SU-DHL-6 (cell line): ENCODE measurements at regions not wholly inside any gene's neighbourhood (a gene's known extent, or its start where the extent isn't known, plus 50 kb on each side); places are given as distances from the start of the nearest gene placed in this dataset.

Source experiments
- H2AFZ ChIP-seq: fragments of 200-600 bp; sonication (generic); 2 replicates; pipeline ENCODE4 v1.6.1; 2014; ENCODE audit warnings: low read depth, mild to moderate bottlenecking, moderate library complexity, mixed read lengths, antibody characterized with exemption, low read length; ENCODE audit not compliant: severe bottlenecking
- H3F3A ChIP-seq: fragments of 200-600 bp; shearing (Covaris generic); 2 replicates; pipeline ENCODE4 v1.6.0; 2016; ENCODE audit warnings: antibody characterized with exemption, mild to moderate bottlenecking; ENCODE audit not compliant: insufficient read depth
- H3K27ac ChIP-seq: fragments of 200-600 bp; sonication (generic); 2 replicates; pipeline ENCODE4 v1.5.1; 2016; ENCODE audit warnings: low read depth, mild to moderate bottlenecking, low read length, moderate library complexity, mixed read lengths
- H3K27me3 ChIP-seq: fragments of 200-600 bp; sonication (generic), shearing (Covaris generic); 2 replicates; pipeline ENCODE4 v1.6.0; 2014; ENCODE audit warnings: mild to moderate bottlenecking, low read length
- H3K36me3 ChIP-seq: fragments of 200-600 bp; sonication (generic); 2 replicates; pipeline ENCODE4 v1.6.1; 2014; ENCODE audit warnings: mild to moderate bottlenecking, low read length, mixed read lengths
- H3K4me2 ChIP-seq: fragments of 300-600, 200-600 bp; shearing (Covaris generic), sonication (generic); 2 replicates; pipeline ENCODE4 v1.6.0; 2014; ENCODE audit warnings: low read length, low read depth, mild to moderate bottlenecking; ENCODE audit not compliant: poor library complexity, severe bottlenecking
- H3K4me3 ChIP-seq: fragments of 200-600 bp; sonication (generic); 2 replicates; pipeline ENCODE4 v1.5.1; 2014; ENCODE audit warnings: antibody characterized with exemption, low read length, mild to moderate bottlenecking, mixed read lengths; ENCODE audit not compliant: insufficient read depth, poor library complexity, severe bottlenecking
- H3K79me2 ChIP-seq: fragments of 200-600 bp; sonication (generic); 2 replicates; pipeline ENCODE4 v1.6.1; 2014; ENCODE audit warnings: mild to moderate bottlenecking, low read length, moderate library complexity; ENCODE audit not compliant: insufficient read depth
- H3K9ac ChIP-seq: fragments of 200-600 bp; sonication (generic); 2 replicates; pipeline ENCODE4 v1.7.0; 2014; ENCODE audit warnings: mild to moderate bottlenecking, low read length
- H3K9me2 ChIP-seq: fragments of 200-600 bp; sonication (generic); replicated peaks from 2 replicates; pipeline ENCODE4 v1.6.1; 2014; ENCODE audit warnings: low read length; ENCODE audit not compliant: insufficient read depth
- H3K9me3 ChIP-seq: fragments of 200-600 bp; sonication (generic); 2 replicates; pipeline ENCODE4 v1.6.1; 2014; ENCODE audit warnings: low read length, mixed read lengths; ENCODE audit not compliant: insufficient read depth
- H4K20me1 ChIP-seq: fragments of 200-600 bp; sonication (generic); 2 replicates; pipeline ENCODE4 v1.6.1; 2014; ENCODE audit warnings: low read depth, mild to moderate bottlenecking, antibody characterized with exemption, low read length, moderate library complexity, mixed read lengths
- EZH2phosphoT487 ChIP-seq: fragments of 200-600 bp; sonication (generic), shearing (Covaris generic); conservative IDR thresholded peaks from 2 replicates; pipeline ENCODE4 v1.6.1; 2018; ENCODE audit warnings: mild to moderate bottlenecking, antibody characterized with exemption, low read length, moderate library complexity, mixed read lengths
- TF ChIP-seq, protein P1 (sequence below): fragments of 200-600 bp; sonication (generic); IDR thresholded peaks from one replicate; pipeline ENCODE4 v1.5.1; 2017; ENCODE audit warnings: antibody characterized with exemption, mild to moderate bottlenecking, low read length, moderate library complexity; ENCODE audit not compliant: insufficient read depth, poor library complexity, severe bottlenecking

DNA sequence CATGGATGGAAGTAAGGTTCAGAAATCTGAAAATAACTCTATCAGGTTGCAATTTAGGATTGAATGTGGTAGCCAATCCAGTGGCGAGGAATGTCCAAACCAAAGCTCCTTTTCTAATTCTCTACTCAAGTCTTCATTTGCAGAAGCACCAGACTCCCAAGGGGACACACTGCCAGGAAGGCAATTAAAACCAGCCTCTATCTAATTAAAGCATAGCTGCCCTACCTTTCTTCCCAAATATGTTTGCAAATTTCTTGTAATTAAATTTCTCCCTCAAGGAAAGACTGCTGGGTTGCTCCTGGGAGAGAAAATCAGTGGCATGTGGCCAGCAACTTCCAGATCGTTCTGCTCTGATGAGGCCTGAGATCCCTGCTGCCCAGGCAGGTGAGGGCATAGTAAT is 153.4 kb upstream of the MCTP2 start:
- no peak overlapping the region for H3K9ac ChIP-seq
- no peaks in the 10 kb centered on the region for H3K9me2 ChIP-seq
- H3K4me2 ChIP-seq, result no peak overlapping the region
- H3K79me2 ChIP-seq, result no peaks in the 10 kb centered on the region
- H3F3A ChIP-seq, result no peaks in the 10 kb centered on the region
- no peaks in the 10 kb centered on the region for H3K27me3 ChIP-seq
- no peaks in the 10 kb centered on the region for H3K36me3 ChIP-seq
- H3K27ac ChIP-seq, result no peak overlapping the region
- H3K9me3 ChIP-seq, result no peaks in the 10 kb centered on the region
- H4K20me1 ChIP-seq, result no peaks in the 10 kb centered on the region
- H2AFZ ChIP-seq, result no peak overlapping the region
- TF ChIP-seq EZH2phosphoT487, result no peak
- TF ChIP-seq, protein P1, sequence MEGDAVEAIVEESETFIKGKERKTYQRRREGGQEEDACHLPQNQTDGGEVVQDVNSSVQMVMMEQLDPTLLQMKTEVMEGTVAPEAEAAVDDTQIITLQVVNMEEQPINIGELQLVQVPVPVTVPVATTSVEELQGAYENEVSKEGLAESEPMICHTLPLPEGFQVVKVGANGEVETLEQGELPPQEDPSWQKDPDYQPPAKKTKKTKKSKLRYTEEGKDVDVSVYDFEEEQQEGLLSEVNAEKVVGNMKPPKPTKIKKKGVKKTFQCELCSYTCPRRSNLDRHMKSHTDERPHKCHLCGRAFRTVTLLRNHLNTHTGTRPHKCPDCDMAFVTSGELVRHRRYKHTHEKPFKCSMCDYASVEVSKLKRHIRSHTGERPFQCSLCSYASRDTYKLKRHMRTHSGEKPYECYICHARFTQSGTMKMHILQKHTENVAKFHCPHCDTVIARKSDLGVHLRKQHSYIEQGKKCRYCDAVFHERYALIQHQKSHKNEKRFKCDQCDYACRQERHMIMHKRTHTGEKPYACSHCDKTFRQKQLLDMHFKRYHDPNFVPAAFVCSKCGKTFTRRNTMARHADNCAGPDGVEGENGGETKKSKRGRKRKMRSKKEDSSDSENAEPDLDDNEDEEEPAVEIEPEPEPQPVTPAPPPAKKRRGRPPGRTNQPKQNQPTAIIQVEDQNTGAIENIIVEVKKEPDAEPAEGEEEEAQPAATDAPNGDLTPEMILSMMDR, result no peak
- H3K4me3 ChIP-seq, result no peak overlapping the region

DNA sequence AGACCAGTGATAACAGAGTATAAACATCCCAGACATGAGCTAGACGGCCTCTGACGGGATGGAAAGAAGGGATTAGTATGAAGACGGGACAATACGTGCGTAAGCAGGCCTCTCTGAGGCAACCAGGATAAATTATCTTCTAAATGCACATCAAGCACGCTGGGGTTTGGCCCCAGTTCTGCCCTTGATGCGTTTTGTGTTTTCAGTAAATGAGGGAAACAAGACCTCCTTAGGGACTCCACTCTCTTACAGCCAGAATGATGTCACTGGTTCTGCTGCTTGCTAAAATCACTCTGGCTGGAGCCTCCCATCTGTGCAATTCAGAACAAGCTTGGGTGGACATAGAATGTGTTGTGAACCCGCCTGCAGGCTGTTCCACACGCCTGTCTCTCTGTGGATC is 156.0 kb upstream of the MCTP2 start:
- H3K9ac ChIP-seq, result no peak overlapping the region
- H3K27ac ChIP-seq, result no peak overlapping the region
- no peak overlapping the region for H3K4me2 ChIP-seq
- H3K9me2 ChIP-seq, result no peaks in the 10 kb centered on the region
- no peaks in the 10 kb centered on the region for H3F3A ChIP-seq
- H3K27me3 ChIP-seq, result no peaks in the 10 kb centered on the region
- H2AFZ ChIP-seq, result no peak overlapping the region
- no peaks in the 10 kb centered on the region for H3K9me3 ChIP-seq
- H4K20me1 ChIP-seq, result no peaks in the 10 kb centered on the region
- H3K79me2 ChIP-seq, result no peaks in the 10 kb centered on the region
- no peak overlapping the region for H3K4me3 ChIP-seq
- H3K36me3 ChIP-seq, result no peaks in the 10 kb centered on the region
- TF ChIP-seq, protein P1, result no peak
- no peak for TF ChIP-seq EZH2phosphoT487

DNA sequence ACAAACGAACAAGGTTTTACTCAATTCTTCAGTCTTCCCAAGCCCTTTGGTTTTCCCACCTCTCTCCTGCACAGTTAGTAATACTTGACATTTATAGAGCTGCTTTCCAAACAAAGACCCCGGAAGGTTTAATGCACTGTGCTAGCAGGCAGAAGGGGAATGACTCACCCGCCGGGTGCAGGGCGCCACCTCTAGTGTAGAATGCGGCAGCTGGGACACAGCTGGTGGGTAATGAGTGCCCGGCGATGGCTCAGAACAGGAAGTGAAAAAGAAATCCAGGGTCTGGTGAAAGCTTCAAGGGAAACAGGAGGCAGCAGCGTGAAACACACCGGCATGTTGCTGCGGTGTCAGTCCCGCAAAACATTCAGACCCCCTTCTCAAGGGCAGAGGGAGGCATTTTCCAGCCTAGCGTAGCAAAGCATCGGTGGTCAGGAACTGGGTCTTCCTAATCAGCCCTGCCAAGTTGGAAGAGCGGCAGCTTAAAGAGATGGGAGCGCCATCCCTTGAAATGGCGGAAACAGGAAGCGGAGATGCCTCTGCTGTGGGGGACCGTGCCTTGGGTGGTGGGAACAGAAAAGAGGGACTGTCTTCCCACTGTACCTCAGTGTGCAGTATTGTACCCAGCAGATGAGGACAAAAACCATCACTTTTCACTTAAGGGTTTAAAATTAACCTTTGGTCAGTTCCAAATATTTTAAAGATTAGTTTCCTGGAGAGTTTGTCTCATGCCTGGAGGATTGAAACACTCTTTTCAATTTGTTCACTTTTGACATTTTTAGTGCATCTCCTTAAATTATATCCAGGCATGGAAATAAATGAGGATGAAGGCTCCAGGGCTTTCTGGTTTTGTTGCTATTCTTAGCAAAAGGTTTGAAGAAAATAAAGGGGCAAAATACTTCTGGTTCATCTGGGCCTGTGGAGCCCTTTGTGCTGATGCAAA is 160.7 kb upstream of the MCTP2 start:
- Histone ChIP-seq H3K4me3 (no peak overlapping the region), H3K36me3 (no peaks in the 10 kb centered on the region)

More for the DNA sequence above, 160.7 kb upstream of the MCTP2 start:
- Histone ChIP-seq H3F3A (no peaks in the 10 kb centered on the region), H3K27ac (no peak overlapping the region), H3K79me2 (no peaks in the 10 kb centered on the region), H3K27me3 (no peaks in the 10 kb centered on the region), H2AFZ (no peak overlapping the region), H3K9me2 (no peaks in the 10 kb centered on the region), H3K9ac (no peak overlapping the region), H3K9me3 (no peaks in the 10 kb centered on the region), H3K4me2 (no peak overlapping the region), H4K20me1 (no peaks in the 10 kb centered on the region)
- TF ChIP-seq, protein P1, result no peak
- no peak for TF ChIP-seq EZH2phosphoT487
